ENCODE measurements at regions not wholly inside any gene's neighbourhood (a gene's known extent, or its start where the extent isn't known, plus 50 kb on each side); places are given as distances from the start of the nearest gene placed in this dataset.
"Not testable (repeated sequence)": the region's sequence is repeated elsewhere in the genome, so short reads cannot be mapped to it uniquely, and the experiment has no call there.

DNA sequence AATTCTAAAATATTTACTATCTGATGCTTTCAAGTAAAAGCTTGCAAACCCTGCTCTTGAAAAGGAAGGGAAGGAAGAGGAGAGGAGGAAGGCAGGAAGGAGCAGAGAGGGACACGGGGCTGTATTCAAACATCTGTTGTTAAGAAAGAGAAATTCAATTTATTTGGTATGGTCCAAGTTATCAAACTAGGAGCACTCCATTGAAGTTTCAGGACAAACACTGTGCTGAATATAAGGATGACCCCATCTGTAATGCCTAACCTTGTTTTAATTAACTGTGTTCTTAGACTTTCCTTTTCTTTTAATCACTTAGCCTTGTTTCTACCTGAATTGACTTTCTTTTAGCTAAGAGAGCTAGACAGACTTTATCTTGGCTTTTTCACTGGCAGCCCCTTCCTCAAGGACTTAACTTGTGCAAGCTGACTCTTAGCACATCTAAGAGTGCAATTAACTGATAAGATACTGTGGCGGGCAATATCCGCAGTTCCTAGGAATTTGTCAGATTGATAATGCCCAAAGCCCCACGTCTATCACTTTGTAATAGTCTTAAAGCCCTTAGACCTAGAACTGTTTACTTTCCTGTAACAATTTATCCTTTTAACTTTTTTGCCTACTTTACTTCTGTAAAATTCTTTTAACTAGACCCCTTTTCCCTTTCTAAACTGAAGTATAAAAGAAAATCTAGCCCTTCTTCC lies 123.2 kb upstream of the KRTAP5-11 start:
- not testable (repeated sequence) for TF ChIP-seq EZH2 (IDR thresholded peaks at IDR 0.05; ENCODE audit: borderline replicate concordance, low read depth, low read length, severe bottlenecking)
- TF ChIP-seq, protein P1, sequence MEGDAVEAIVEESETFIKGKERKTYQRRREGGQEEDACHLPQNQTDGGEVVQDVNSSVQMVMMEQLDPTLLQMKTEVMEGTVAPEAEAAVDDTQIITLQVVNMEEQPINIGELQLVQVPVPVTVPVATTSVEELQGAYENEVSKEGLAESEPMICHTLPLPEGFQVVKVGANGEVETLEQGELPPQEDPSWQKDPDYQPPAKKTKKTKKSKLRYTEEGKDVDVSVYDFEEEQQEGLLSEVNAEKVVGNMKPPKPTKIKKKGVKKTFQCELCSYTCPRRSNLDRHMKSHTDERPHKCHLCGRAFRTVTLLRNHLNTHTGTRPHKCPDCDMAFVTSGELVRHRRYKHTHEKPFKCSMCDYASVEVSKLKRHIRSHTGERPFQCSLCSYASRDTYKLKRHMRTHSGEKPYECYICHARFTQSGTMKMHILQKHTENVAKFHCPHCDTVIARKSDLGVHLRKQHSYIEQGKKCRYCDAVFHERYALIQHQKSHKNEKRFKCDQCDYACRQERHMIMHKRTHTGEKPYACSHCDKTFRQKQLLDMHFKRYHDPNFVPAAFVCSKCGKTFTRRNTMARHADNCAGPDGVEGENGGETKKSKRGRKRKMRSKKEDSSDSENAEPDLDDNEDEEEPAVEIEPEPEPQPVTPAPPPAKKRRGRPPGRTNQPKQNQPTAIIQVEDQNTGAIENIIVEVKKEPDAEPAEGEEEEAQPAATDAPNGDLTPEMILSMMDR (IDR thresholded peaks at IDR 0.05; ENCODE audit: borderline replicate concordance, extremely low read depth, low read length, poor library complexity, severe bottlenecking) = not testable (repeated sequence)

Measured in DND-41 (cell line).